ENCODE measurements at regions not wholly inside any gene's neighbourhood (a gene's known extent, or its start where the extent isn't known, plus 50 kb on each side); places are given as distances from the start of the nearest gene placed in this dataset.
"Not testable (repeated sequence)": the region's sequence is repeated elsewhere in the genome, so short reads cannot be mapped to it uniquely, and the experiment has no call there.

GRCh38 chr9:21533597-21533996 lies 51.5 kb upstream of the IFNE start:
- DNase-seq (no peak), ATAC-seq (no peak)
- intact Hi-C loops (cut with micrococcal nuclease): no loop called here

GRCh38 chr9:21535396-21535795 lies 53.3 kb upstream of the IFNE start:
- ATAC-seq (no peak), DNase-seq (no peak)
- intact Hi-C loops (cut with micrococcal nuclease): no loop called here

GRCh38 chr9:21542787-21543186 lies 60.7 kb upstream of the IFNE start:
- intact Hi-C loops (cut with micrococcal nuclease): no loop called here
- ATAC-seq (no peak), DNase-seq (no peak)

- intact Hi-C loops (cut with micrococcal nuclease): no loop called here
- DNase-seq: no peak
Observed at GRCh38 chr9:21543187-21543586, 61.1 kb upstream of the IFNE start.

GRCh38 chr9:21543816-21544215 lies 61.7 kb upstream of the IFNE start:
- intact Hi-C loops (cut with micrococcal nuclease); DNase-seq: not testable (repeated sequence)

More at GRCh38 chr9:21543187-21543586, 61.1 kb upstream of the IFNE start:
- no peak for ATAC-seq

GRCh38 chr9:21546949-21547348 lies 64.8 kb upstream of the IFNE start:
- intact Hi-C loops (cut with micrococcal nuclease): no loop called here
- DNase-seq (no peak), ATAC-seq (no peak)

More at GRCh38 chr9:21543816-21544215, 61.7 kb upstream of the IFNE start:
- not testable (repeated sequence) for ATAC-seq

- intact Hi-C loops (cut with micrococcal nuclease): no loop called here
- ATAC-seq (peak; percentile 31), DNase-seq (no peak)
Observed at GRCh38 chr9:21549251-21549765, 67.2 kb upstream of the IFNE start.

- no peak for DNase-seq
Observed at GRCh38 chr9:21549890-21550289, 67.8 kb upstream of the IFNE start.

GRCh38 chr9:21550392-21550791 lies 68.3 kb upstream of the IFNE start:
- intact Hi-C loops (cut with micrococcal nuclease): no loop called here
- no peak for ATAC-seq
- DNase-seq: no peak

More at GRCh38 chr9:21549890-21550289, 67.8 kb upstream of the IFNE start:
- no peak for ATAC-seq
- intact Hi-C loops (cut with micrococcal nuclease): no loop called here

GRCh38 chr9:21551401-21551800 lies 69.3 kb upstream of the IFNE start:
- no peak for ATAC-seq
- DNase-seq: no peak
- intact Hi-C loops (cut with micrococcal nuclease): no loop called here

GRCh38 chr9:21552244-21553170 lies 70.4 kb upstream of the IFNE start:
- DNase-seq (no peak), ATAC-seq (no peak)
- intact Hi-C loops (cut with micrococcal nuclease): no loop called here

GRCh38 chr9:21553441-21553840 lies 71.3 kb upstream of the IFNE start:
- DNase-seq (no peak), ATAC-seq (no peak)
- intact Hi-C loops (cut with micrococcal nuclease): no loop called here

- intact Hi-C loops (cut with micrococcal nuclease): no loop called here
- ATAC-seq (no peak), DNase-seq (no peak)
Observed at GRCh38 chr9:21554813-21555212, 72.7 kb upstream of the IFNE start.

- intact Hi-C loops (cut with micrococcal nuclease): no loop called here
- no peak for DNase-seq
- no peak for ATAC-seq
Observed at GRCh38 chr9:21555911-21556310, 73.8 kb upstream of the IFNE start.

- DNase-seq: no peak
- intact Hi-C loops (cut with micrococcal nuclease): no loop called here
- ATAC-seq: no peak
Observed at GRCh38 chr9:21556581-21557427, 74.7 kb upstream of the IFNE start.

GRCh38 chr9:21557428-21557768 lies 75.3 kb upstream of the IFNE start:
- DNase-seq: no peak
- ATAC-seq: no peak
- intact Hi-C loops (cut with micrococcal nuclease): no loop called here

GRCh38 chr9:21558079-21558478 lies 76.0 kb upstream of the IFNE start:
- ATAC-seq (no peak), DNase-seq (no peak)
- intact Hi-C loops (cut with micrococcal nuclease): no loop called here

GRCh38 chr9:21558615-21559401 lies 76.7 kb upstream of the IFNE start:
- DNase-seq (no peak), ATAC-seq (no peak)
- intact Hi-C loops (cut with micrococcal nuclease): no loop called here

All from left ventricle myocardium superior (tissue), 1 donor.